ENCODE measurements at regions not wholly inside any gene's neighbourhood (a gene's known extent, or its start where the extent isn't known, plus 50 kb on each side); places are given as distances from the start of the nearest gene placed in this dataset.

GRCh38 chr4:111618908-111619307, 526.3 kb upstream of the FAM241A start:
- TF ChIP-seq CTCF (IDR thresholded peaks at IDR 0.05): no peak
- Mint-ChIP-seq H3K27me3 (ENCODE audit: low read depth) (peaks cover 21% of the 10 kb centered on the region), H3K4me1 (ENCODE audit: low read depth) (no peaks in the 10 kb centered on the region), H3K27ac (ENCODE audit: unreplicated experiment) (no peak overlapping the region), H3K9me3 (ENCODE audit: low read depth) (peaks cover 2% of the 10 kb centered on the region), H3K36me3 (ENCODE audit: low read depth) (no peaks in the 10 kb centered on the region), H3K4me3 (ENCODE audit: unreplicated experiment) (no peak overlapping the region)
- DNase-seq (ENCODE audit: low spot score): no peak

GRCh38 chr4:111628437-111628836, 516.8 kb upstream of the FAM241A start:
- H3K4me3 Mint-ChIP-seq (ENCODE audit: unreplicated experiment): no peak overlapping the region
- TF ChIP-seq CTCF (IDR thresholded peaks at IDR 0.05): no peak
- no peaks in the 10 kb centered on the region for H3K9me3 Mint-ChIP-seq (ENCODE audit: low read depth)
- H3K4me1 Mint-ChIP-seq (ENCODE audit: low read depth): peaks cover 6% of the 10 kb centered on the region
- peaks cover 20% of the 10 kb centered on the region for H3K27me3 Mint-ChIP-seq (ENCODE audit: low read depth)
- no peaks in the 10 kb centered on the region for H3K36me3 Mint-ChIP-seq (ENCODE audit: low read depth)
- no peak for DNase-seq (ENCODE audit: low spot score)
- no peak overlapping the region for H3K27ac Mint-ChIP-seq (ENCODE audit: unreplicated experiment)

GRCh38 chr4:111630705-111631104, 514.5 kb upstream of the FAM241A start:
- Mint-ChIP-seq H3K27me3 (ENCODE audit: low read depth) (peaks cover 29% of the 10 kb centered on the region), H3K27ac (ENCODE audit: unreplicated experiment) (no peak overlapping the region), H3K4me3 (ENCODE audit: unreplicated experiment) (no peak overlapping the region), H3K36me3 (ENCODE audit: low read depth) (no peaks in the 10 kb centered on the region), H3K4me1 (ENCODE audit: low read depth) (peaks cover 6% of the 10 kb centered on the region), H3K9me3 (ENCODE audit: low read depth) (no peaks in the 10 kb centered on the region)
- DNase-seq (ENCODE audit: low spot score): no peak
- peak; percentile 82 for TF ChIP-seq CTCF (IDR thresholded peaks at IDR 0.05)

GRCh38 chr4:111631215-111631999, 513.8 kb upstream of the FAM241A start:
- Mint-ChIP-seq H3K27ac (ENCODE audit: unreplicated experiment) (no peak overlapping the region), H3K9me3 (ENCODE audit: low read depth) (no peaks in the 10 kb centered on the region), H3K4me3 (ENCODE audit: unreplicated experiment) (no peak overlapping the region), H3K27me3 (ENCODE audit: low read depth) (peaks cover 34% of the 10 kb centered on the region), H3K36me3 (ENCODE audit: low read depth) (no peaks in the 10 kb centered on the region), H3K4me1 (ENCODE audit: low read depth) (peaks cover 6% of the 10 kb centered on the region)
- TF ChIP-seq CTCF (IDR thresholded peaks at IDR 0.05): peak; percentile 77
- DNase-seq (ENCODE audit: low spot score): no peak

GRCh38 chr4:111632641-111633151, 512.6 kb upstream of the FAM241A start:
- TF ChIP-seq CTCF (IDR thresholded peaks at IDR 0.05): no peak
- H3K9me3 Mint-ChIP-seq (ENCODE audit: low read depth): no peaks in the 10 kb centered on the region
- H3K4me1 Mint-ChIP-seq (ENCODE audit: low read depth): peaks cover 6% of the 10 kb centered on the region
- peaks cover 38% of the 10 kb centered on the region for H3K27me3 Mint-ChIP-seq (ENCODE audit: low read depth)
- H3K4me3 Mint-ChIP-seq (ENCODE audit: unreplicated experiment): no peak overlapping the region
- no peak for DNase-seq (ENCODE audit: low spot score)
- no peaks in the 10 kb centered on the region for H3K36me3 Mint-ChIP-seq (ENCODE audit: low read depth)
- H3K27ac Mint-ChIP-seq (ENCODE audit: unreplicated experiment): no peak overlapping the region
